Retina (tissue), 1 donor: ENCODE measurements at regions not wholly inside any gene's neighbourhood (a gene's known extent, or its start where the extent isn't known, plus 50 kb on each side); places are given as distances from the start of the nearest gene placed in this dataset.
"Not testable (repeated sequence)": the region's sequence is repeated elsewhere in the genome, so short reads cannot be mapped to it uniquely, and the experiment has no call there.

Experiments
- DNase-seq: peaks from one replicate; pipeline ENCODE4 v3.0.0-alpha.2; 2016

GRCh38 chr6:4224067-4224978, 88.9 kb upstream of the ECI2 start:
- DNase-seq: no peak

GRCh38 chr6:4220558-4220957, 85.2 kb upstream of the ECI2 start:
- no peak for DNase-seq

- DNase-seq: not testable (repeated sequence)
These were observed 83.4 kb upstream of the ECI2 start for GRCh38 chr6:4218619-4219317.

GRCh38 chr6:4212588-4212987, 77.2 kb upstream of the ECI2 start:
- DNase-seq: no peak

GRCh38 chr6:4210629-4211419, 75.4 kb upstream of the ECI2 start:
- DNase-seq: peak; percentile 55

- DNase-seq: no peak
These were observed 73.8 kb upstream of the ECI2 start for GRCh38 chr6:4209196-4209595.

GRCh38 chr6:4208158-4208557, 72.8 kb upstream of the ECI2 start:
- DNase-seq: no peak

- DNase-seq: not testable (repeated sequence)
These were observed 68.5 kb upstream of the ECI2 start for GRCh38 chr6:4203642-4204417.

- no peak for DNase-seq
These were observed 57.3 kb upstream of the ECI2 start for GRCh38 chr6:4192627-4193026.

- no peak for DNase-seq
These were observed 56.8 kb upstream of the ECI2 start for GRCh38 chr6:4192173-4192572.

GRCh38 chr6:4191271-4191721, 55.9 kb upstream of the ECI2 start:
- DNase-seq: no peak

GRCh38 chr6:4189249-4189648, 53.9 kb upstream of the ECI2 start:
- DNase-seq: no peak

GRCh38 chr6:4188801-4189200, 53.4 kb upstream of the ECI2 start:
- DNase-seq: no peak

GRCh38 chr6:4187480-4187879, 52.1 kb upstream of the ECI2 start:
- no peak for DNase-seq

GRCh38 chr6:4186385-4186784, 51.0 kb upstream of the ECI2 start:
- no peak for DNase-seq

GRCh38 chr6:4185846-4186245, 50.5 kb upstream of the ECI2 start:
- DNase-seq: no peak

- DNase-seq: no peak
These were observed 50.0 kb upstream of the ECI2 start for GRCh38 chr6:4185419-4185818.
